Neutrophil (primary cell): ENCODE measurements at regions not wholly inside any gene's neighbourhood (a gene's known extent, or its start where the extent isn't known, plus 50 kb on each side); places are given as distances from the start of the nearest gene placed in this dataset.

ENCODE experiments used
- H3K27ac ChIP-seq: fragments of 200-600 bp; sonication (generic); 2 replicates; pipeline ENCODE4 v1.5.1; 2016; ENCODE audit warnings: mild to moderate bottlenecking, moderate library complexity
- H3K27me3 ChIP-seq: fragments of 200-600 bp; sonication (generic); 2 replicates; pipeline ENCODE4 v1.6.0; 2016; ENCODE audit warnings: mild to moderate bottlenecking
- H3K36me3 ChIP-seq: fragments of 200-600 bp; sonication (generic); 2 replicates; pipeline ENCODE4 v1.5.1; 2017
- H3K4me1 ChIP-seq, 2 experiments: fragments of 200-600 bp in 1 of 2; sonication (generic) in 1 of 2; 1 replicate in 1 of 2; 2 replicates in 1 of 2; pipeline versions ENCODE4 v1.5.1 to v1.6.1; 2013 to 2016; ENCODE audit warnings: low read depth in 1 of 2, low read length in 1 of 2, mild to moderate bottlenecking in 1 of 2, moderate library complexity in 1 of 2; ENCODE audit not compliant: control insufficient read depth in 1 of 2, insufficient read depth in 1 of 2
- H3K4me3 ChIP-seq, 2 experiments: fragments of 200-600 bp in 1 of 2; sonication (generic) in 1 of 2; 1 replicate in 1 of 2; 2 replicates in 1 of 2; pipeline ENCODE4 v1.5.1; 2013 to 2016; ENCODE audit warnings: low read depth in 1 of 2, low read length in 1 of 2, mild to moderate bottlenecking in 1 of 2, moderate library complexity in 1 of 2
- H3K9me3 ChIP-seq: fragments of 200-600 bp; sonication (generic); 2 replicates; pipeline ENCODE4 v1.5.1; 2016
- TF ChIP-seq, protein P1 (sequence below): fragments of 200-600 bp; sonication (generic); IDR thresholded peaks from 2 replicates; pipeline ENCODE4 v1.5.1; 2016; ENCODE audit warnings: antibody characterized with exemption

GRCh38 chr9:25864509-25864908 lies 186.3 kb upstream of the TUSC1 start:
- TF ChIP-seq, protein P1, sequence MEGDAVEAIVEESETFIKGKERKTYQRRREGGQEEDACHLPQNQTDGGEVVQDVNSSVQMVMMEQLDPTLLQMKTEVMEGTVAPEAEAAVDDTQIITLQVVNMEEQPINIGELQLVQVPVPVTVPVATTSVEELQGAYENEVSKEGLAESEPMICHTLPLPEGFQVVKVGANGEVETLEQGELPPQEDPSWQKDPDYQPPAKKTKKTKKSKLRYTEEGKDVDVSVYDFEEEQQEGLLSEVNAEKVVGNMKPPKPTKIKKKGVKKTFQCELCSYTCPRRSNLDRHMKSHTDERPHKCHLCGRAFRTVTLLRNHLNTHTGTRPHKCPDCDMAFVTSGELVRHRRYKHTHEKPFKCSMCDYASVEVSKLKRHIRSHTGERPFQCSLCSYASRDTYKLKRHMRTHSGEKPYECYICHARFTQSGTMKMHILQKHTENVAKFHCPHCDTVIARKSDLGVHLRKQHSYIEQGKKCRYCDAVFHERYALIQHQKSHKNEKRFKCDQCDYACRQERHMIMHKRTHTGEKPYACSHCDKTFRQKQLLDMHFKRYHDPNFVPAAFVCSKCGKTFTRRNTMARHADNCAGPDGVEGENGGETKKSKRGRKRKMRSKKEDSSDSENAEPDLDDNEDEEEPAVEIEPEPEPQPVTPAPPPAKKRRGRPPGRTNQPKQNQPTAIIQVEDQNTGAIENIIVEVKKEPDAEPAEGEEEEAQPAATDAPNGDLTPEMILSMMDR, result no peak
- H3K36me3 ChIP-seq, result no peaks in the 10 kb centered on the region
- H3K4me3 ChIP-seq, result no peak overlapping the region
- H3K4me1 ChIP-seq, result no peaks in the 10 kb centered on the region
- no peak overlapping the region for H3K27ac ChIP-seq
- H3K9me3 ChIP-seq, result no peaks in the 10 kb centered on the region
- no peaks in the 10 kb centered on the region for H3K27me3 ChIP-seq

GRCh38 chr9:25861421-25861820 lies 183.2 kb upstream of the TUSC1 start:
- Histone ChIP-seq H3K27ac (no peak overlapping the region), H3K27me3 (no peaks in the 10 kb centered on the region), H3K9me3 (no peaks in the 10 kb centered on the region), H3K4me1 (no peaks in the 10 kb centered on the region), H3K4me3 (no peak overlapping the region), H3K36me3 (no peaks in the 10 kb centered on the region)
- TF ChIP-seq, protein P1, result no peak

- no peaks in the 10 kb centered on the region for H3K9me3 ChIP-seq
- H3K36me3 ChIP-seq, result no peaks in the 10 kb centered on the region
- no peak overlapping the region for H3K27ac ChIP-seq
- TF ChIP-seq, protein P1, result no peak
- no peak overlapping the region for H3K4me3 ChIP-seq
- no peaks in the 10 kb centered on the region for H3K27me3 ChIP-seq
- no peaks in the 10 kb centered on the region for H3K4me1 ChIP-seq
Observed at GRCh38 chr9:25857147-25857546, 178.9 kb upstream of the TUSC1 start.

GRCh38 chr9:25850803-25851202 lies 172.6 kb upstream of the TUSC1 start:
- TF ChIP-seq, protein P1, result no peak
- no peaks in the 10 kb centered on the region for H3K4me1 ChIP-seq
- H3K36me3 ChIP-seq, result no peaks in the 10 kb centered on the region
- H3K27ac ChIP-seq, result no peak overlapping the region
- H3K27me3 ChIP-seq, result no peaks in the 10 kb centered on the region
- no peaks in the 10 kb centered on the region for H3K9me3 ChIP-seq
- H3K4me3 ChIP-seq, result no peak overlapping the region

DNA sequence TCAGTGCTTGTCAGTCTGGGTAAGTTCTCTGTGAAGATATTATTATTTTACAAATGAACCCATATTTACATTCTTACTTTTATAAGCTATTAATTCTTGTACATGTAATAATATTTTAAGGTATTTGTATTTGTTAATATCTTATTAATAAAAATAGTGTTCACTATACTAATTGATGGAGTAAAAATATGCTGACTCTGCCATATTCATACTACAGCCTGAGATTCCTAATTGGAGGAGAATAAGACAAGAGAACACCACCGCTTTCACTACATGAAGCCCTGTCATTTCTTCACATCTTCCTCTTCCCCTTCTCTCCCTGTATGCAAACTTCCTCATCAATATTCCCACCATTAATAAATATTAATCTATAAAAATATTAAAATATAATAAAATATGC lies 167.6 kb upstream of the TUSC1 start:
- no peaks in the 10 kb centered on the region for H3K27me3 ChIP-seq
- no peak overlapping the region for H3K4me3 ChIP-seq
- TF ChIP-seq, protein P1, result no peak
- no peaks in the 10 kb centered on the region for H3K4me1 ChIP-seq
- H3K27ac ChIP-seq, result no peak overlapping the region
- H3K36me3 ChIP-seq, result no peaks in the 10 kb centered on the region
- H3K9me3 ChIP-seq, result no peaks in the 10 kb centered on the region

GRCh38 chr9:25830381-25830780 lies 152.1 kb upstream of the TUSC1 start:
- H3K27ac ChIP-seq, result no peak overlapping the region
- no peaks in the 10 kb centered on the region for H3K36me3 ChIP-seq
- TF ChIP-seq, protein P1, result no peak
- H3K9me3 ChIP-seq, result no peaks in the 10 kb centered on the region
- no peaks in the 10 kb centered on the region for H3K27me3 ChIP-seq
- H3K4me1 ChIP-seq, result no peaks in the 10 kb centered on the region
- H3K4me3 ChIP-seq, result no peak overlapping the region
